Effector CD4-positive, alpha-beta T cell (primary cell): ENCODE measurements at regions not wholly inside any gene's neighbourhood (a gene's known extent, or its start where the extent isn't known, plus 50 kb on each side); places are given as distances from the start of the nearest gene placed in this dataset.
"Not testable (repeated sequence)": the region's sequence is repeated elsewhere in the genome, so short reads cannot be mapped to it uniquely, and the experiment has no call there.

Experiments used
- DNase-seq: peaks from one replicate; pipeline ENCODE4 v3.0.0-alpha.2; 2020

GRCh38 chr6:28626386-28626785, 100.7 kb downstream of the GPX5 start:
- not testable (repeated sequence) for DNase-seq

- DNase-seq, result no peak
These were observed 106.7 kb downstream of the GPX5 start for GRCh38 chr6:28632326-28632851.

GRCh38 chr6:28633445-28634215, 107.9 kb downstream of the GPX5 start:
- DNase-seq, result no peak

- DNase-seq, result no peak
These were observed 108.7 kb downstream of the GPX5 start for GRCh38 chr6:28634411-28634760.

GRCh38 chr6:28634761-28635546, 109.3 kb downstream of the GPX5 start:
- DNase-seq, result no peak

- DNase-seq, result no peak
These were observed 110.0 kb downstream of the GPX5 start for GRCh38 chr6:28635547-28636158.

- DNase-seq, result no peak
These were observed 113.2 kb downstream of the GPX5 start for GRCh38 chr6:28638787-28639430.

- DNase-seq, result not testable (repeated sequence)
These were observed 114.0 kb downstream of the GPX5 start for GRCh38 chr6:28639445-28640290.

GRCh38 chr6:28643017-28643740, 117.5 kb downstream of the GPX5 start:
- DNase-seq, result no peak

GRCh38 chr6:28646650-28647049, 121.0 kb downstream of the GPX5 start:
- DNase-seq, result no peak

- DNase-seq, result no peak
These were observed 122.6 kb downstream of the GPX5 start for GRCh38 chr6:28648035-28648877.

- DNase-seq, result no peak
These were observed 123.2 kb downstream of the GPX5 start for GRCh38 chr6:28648878-28649375.

GRCh38 chr6:28651161-28651560, 125.5 kb downstream of the GPX5 start:
- DNase-seq, result no peak

GRCh38 chr6:28653876-28654275, 128.2 kb downstream of the GPX5 start:
- no peak for DNase-seq

- DNase-seq, result no peak
These were observed 129.5 kb downstream of the GPX5 start for GRCh38 chr6:28655164-28655563.

- DNase-seq, result no peak
These were observed 131.0 kb downstream of the GPX5 start for GRCh38 chr6:28656715-28657114.

- DNase-seq, result no peak
These were observed 131.7 kb downstream of the GPX5 start for GRCh38 chr6:28657381-28657768.

- DNase-seq, result no peak
These were observed 132.2 kb downstream of the GPX5 start for GRCh38 chr6:28657769-28658465.

GRCh38 chr6:28658475-28659249, 133.0 kb downstream of the GPX5 start:
- no peak for DNase-seq
